ENCODE measurements at regions not wholly inside any gene's neighbourhood (a gene's known extent, or its start where the extent isn't known, plus 50 kb on each side); places are given as distances from the start of the nearest gene placed in this dataset.

DNA sequence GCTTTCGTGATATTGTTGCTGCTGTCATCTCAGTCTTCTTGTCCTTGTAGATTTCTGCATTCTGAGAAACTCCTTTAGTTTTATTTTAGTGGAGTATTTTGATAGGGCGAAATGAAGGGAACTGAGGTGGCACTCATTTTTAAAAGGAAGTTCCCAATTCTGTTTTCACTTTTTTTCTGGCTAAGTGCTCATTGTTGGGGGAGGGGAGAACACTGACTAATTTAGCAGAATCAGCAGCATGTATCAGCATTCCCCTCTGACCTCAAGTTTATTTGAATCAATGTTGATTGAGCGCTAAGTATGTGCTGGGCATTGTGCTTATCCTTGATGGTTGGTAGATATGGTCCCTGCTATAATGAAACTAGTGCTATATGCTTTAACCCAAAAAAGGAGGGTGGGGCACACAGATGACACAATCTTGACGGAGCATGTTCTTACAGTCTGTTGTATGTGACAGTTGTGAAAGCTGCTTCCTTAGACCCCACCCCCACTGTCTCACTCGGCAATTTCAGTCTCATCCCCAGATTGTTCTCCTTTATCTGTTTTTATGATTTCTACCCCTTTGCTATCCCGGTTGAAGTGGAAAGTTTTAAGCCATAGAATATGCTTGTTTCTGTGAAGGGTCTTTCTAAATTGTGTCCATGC lies 262.4 kb downstream of the SOX4 start:
- TF ChIP-seq CTCF (IDR thresholded peaks at IDR 0.05), result no peak
- TF ChIP-seq REST (IDR thresholded peaks at IDR 0.05), result no peak
- no peak for TF ChIP-seq EP300 (IDR thresholded peaks at IDR 0.05)
- TF ChIP-seq TP53 (CRISPR knock-in tag; IDR thresholded peaks at IDR 0.05), result no peak
- TF ChIP-seq ZFP36 (IDR thresholded peaks at IDR 0.05; ENCODE audit: borderline replicate concordance, partially characterized antibody), result no peak
- no peak for TF ChIP-seq POLR2A (IDR thresholded peaks at IDR 0.05; ENCODE audit: low read length)
- no peak for TF ChIP-seq NR3C1 (IDR thresholded peaks at IDR 0.05)
- TF ChIP-seq RAD21 (conservative IDR thresholded peaks at IDR 0.05 in 1 of 2, IDR thresholded peaks at IDR 0.05 in 1 of 2), result no peak
- no peak for TF ChIP-seq E2F6 (IDR thresholded peaks at IDR 0.05; ENCODE audit: borderline replicate concordance, low read depth)
- no peak for TF ChIP-seq KDM5A (IDR thresholded peaks at IDR 0.05)
- no peak for TF ChIP-seq MAZ (IDR thresholded peaks at IDR 0.05; ENCODE audit: borderline replicate concordance, low read depth, low read length)
- no peak for TF ChIP-seq MAFK (IDR thresholded peaks at IDR 0.05; ENCODE audit: partially characterized antibody)
- TF ChIP-seq USF2 (IDR thresholded peaks at IDR 0.05), result no peak

Measured in A549 (cell line).